GM06990 (cell line): ENCODE measurements at regions not wholly inside any gene's neighbourhood (a gene's known extent, or its start where the extent isn't known, plus 50 kb on each side); places are given as distances from the start of the nearest gene placed in this dataset.

Experiments used
- DNase-seq: peaks from one replicate; pipeline ENCODE4 v3.0.0-alpha.2; 2011; ENCODE audit not compliant: insufficient read length; ENCODE audit errors: extremely low read depth
- H3K27me3 ChIP-seq: replicated peaks from 2 replicates; pipeline ENCODE4 v1.6.0; 2011; ENCODE audit warnings: low read length; ENCODE audit not compliant: control insufficient read depth, insufficient read depth
- H3K36me3 ChIP-seq: 2 replicates; pipeline ENCODE4 v1.5.1; 2011; ENCODE audit warnings: low read length; ENCODE audit not compliant: control insufficient read depth, insufficient read depth
- H3K4me3 ChIP-seq: replicated peaks from 2 replicates; pipeline ENCODE4 v1.5.1; 2011; ENCODE audit warnings: low read depth, mild to moderate bottlenecking, control low read depth, low read length
- TF ChIP-seq, protein P1 (sequence below): IDR thresholded peaks from 2 replicates; pipeline ENCODE4 v1.5.1; 2011; ENCODE audit warnings: low read length, control low read depth, mild to moderate bottlenecking, inconsistent platforms; ENCODE audit not compliant: insufficient read depth, poor library complexity, severe bottlenecking

DNA sequence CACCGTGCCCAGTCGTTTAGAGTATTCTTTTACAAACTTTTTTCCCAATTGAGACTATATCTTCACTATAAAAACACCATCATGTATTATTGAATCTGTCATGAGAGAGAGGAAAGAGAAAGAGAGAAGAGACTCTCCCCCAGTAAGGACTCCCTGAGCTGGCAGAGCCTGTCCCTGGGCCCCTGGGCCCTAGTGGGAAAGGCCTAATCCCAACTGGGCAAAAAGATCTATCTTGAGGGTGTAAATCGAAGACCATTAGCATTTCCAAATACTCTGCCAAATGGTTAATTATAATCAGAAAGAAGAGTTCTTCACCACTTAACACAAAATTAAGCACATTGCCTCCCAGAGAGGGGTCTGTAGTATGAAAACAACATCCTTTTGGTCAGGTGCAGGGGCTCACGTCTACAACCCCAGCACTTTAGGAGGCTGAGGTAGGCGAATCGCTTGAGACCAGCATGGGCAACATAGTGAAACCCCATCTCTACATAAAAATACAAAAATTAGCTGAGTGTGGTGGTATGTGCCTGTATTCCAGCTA is 108.2 kb downstream of the SKIDA1 start:
- DNase-seq: no peak
- H3K4me3 ChIP-seq: no peak overlapping the region
- H3K27me3 ChIP-seq: no peaks in the 10 kb centered on the region
- TF ChIP-seq, protein P1, sequence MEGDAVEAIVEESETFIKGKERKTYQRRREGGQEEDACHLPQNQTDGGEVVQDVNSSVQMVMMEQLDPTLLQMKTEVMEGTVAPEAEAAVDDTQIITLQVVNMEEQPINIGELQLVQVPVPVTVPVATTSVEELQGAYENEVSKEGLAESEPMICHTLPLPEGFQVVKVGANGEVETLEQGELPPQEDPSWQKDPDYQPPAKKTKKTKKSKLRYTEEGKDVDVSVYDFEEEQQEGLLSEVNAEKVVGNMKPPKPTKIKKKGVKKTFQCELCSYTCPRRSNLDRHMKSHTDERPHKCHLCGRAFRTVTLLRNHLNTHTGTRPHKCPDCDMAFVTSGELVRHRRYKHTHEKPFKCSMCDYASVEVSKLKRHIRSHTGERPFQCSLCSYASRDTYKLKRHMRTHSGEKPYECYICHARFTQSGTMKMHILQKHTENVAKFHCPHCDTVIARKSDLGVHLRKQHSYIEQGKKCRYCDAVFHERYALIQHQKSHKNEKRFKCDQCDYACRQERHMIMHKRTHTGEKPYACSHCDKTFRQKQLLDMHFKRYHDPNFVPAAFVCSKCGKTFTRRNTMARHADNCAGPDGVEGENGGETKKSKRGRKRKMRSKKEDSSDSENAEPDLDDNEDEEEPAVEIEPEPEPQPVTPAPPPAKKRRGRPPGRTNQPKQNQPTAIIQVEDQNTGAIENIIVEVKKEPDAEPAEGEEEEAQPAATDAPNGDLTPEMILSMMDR: no peak
- no peaks in the 10 kb centered on the region for H3K36me3 ChIP-seq

DNA sequence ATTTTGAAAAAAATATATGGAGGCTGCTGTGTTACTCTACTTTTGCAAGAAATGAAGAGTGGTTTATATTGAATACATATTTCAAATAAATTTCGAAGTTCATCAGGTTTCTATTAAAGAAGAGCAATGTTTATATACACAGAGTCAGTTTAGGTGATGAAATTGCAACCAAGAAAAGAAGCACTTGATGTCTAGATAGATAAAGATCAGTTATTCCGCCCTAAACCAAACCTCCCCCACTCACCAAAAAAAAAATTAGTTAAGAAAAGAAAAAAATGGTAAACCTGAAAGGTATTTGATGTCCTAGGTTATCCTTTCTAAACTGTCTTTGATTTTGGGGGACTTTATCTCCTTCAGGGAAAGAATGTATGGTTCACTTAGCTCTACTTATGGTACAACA is 111.8 kb downstream of the SKIDA1 start:
- no peaks in the 10 kb centered on the region for H3K36me3 ChIP-seq
- H3K27me3 ChIP-seq: no peaks in the 10 kb centered on the region
- TF ChIP-seq, protein P1: no peak
- DNase-seq: no peak
- no peak overlapping the region for H3K4me3 ChIP-seq

DNA sequence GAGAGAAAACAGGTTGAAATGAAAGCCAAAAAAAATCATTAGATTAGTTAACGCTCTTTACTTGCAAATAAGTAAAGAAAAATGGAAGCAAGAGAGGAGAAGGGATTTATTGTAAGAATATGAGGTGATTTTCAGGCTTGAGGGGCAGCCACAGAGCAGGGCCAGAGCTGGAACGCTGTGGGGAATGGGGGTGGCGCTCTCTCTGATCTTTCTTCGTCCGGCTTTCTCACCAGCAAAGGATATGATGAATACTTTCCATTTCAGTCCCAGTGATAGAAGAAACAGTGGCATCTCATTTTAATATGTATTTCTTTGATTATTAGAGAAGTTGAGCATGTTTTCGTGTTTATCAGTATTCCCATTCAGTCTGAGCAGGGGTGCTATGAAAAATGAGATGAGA is 112.2 kb downstream of the SKIDA1 start:
- TF ChIP-seq, protein P1: no peak

DNA sequence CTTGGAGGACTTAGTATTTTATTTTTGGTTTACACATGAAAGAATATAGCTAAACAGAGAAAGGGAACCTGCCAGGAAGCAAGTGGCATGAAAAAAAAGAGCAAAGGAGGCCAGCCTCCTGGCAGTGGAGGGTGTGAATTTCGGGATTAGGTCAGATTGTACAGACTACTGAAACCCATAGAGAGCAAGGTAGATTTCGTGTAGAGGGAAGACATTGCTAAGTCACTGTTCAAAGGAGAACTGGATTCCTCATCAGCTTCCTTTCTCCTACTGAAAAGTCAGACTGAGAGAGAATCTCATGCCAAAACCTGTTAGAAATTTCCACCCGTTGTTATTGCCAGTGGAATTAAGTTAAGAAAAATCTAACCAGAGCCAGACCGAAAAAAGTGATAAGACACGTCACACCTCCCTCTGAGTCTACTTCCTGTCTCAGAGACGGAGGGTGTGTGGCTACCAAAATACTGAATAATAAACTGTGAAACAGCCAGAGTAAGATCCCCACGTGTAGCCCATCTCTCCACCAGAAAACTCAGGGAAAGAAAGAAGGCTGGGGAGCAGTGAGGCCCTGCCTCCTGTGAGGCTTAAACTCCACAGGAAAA is 118.8 kb downstream of the SKIDA1 start:
- TF ChIP-seq, protein P1: no peak
- DNase-seq: no peak
- no peak overlapping the region for H3K4me3 ChIP-seq

More for the DNA sequence above, 112.2 kb downstream of the SKIDA1 start:
- DNase-seq: no peak
- H3K4me3 ChIP-seq: no peak overlapping the region
- H3K36me3 ChIP-seq: no peaks in the 10 kb centered on the region
- H3K27me3 ChIP-seq: no peaks in the 10 kb centered on the region

DNA sequence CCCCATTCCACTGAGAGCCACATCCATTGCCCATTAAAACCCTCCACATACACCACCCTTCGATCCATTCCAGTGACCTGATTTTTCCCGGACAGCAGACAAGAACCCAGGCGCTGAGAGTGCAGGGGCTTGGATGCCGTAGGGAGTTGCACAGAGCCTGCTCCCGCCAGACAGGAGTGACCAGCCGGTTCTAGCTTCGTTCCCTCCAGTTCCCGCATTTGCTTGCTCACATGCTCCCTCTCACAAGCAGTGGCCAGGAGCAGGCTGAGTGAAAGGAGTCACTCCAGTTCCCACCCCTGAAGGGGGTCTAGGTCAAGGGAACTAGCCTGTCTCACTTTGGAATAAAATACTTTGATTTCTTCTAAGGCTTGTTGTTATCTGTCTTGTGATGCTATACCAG is 119.5 kb downstream of the SKIDA1 start:
- TF ChIP-seq, protein P1: no peak
- Histone ChIP-seq H3K27me3 (no peaks in the 10 kb centered on the region), H3K36me3 (no peaks in the 10 kb centered on the region), H3K4me3 (no peak overlapping the region)
- DNase-seq: no peak

More for the DNA sequence above, 118.8 kb downstream of the SKIDA1 start:
- H3K27me3 ChIP-seq: no peaks in the 10 kb centered on the region
- H3K36me3 ChIP-seq: no peaks in the 10 kb centered on the region
